HL-60 (cell line): ENCODE measurements at regions not wholly inside any gene's neighbourhood (a gene's known extent, or its start where the extent isn't known, plus 50 kb on each side); places are given as distances from the start of the nearest gene placed in this dataset.

Experiments
- CTCF ChIP-seq: IDR thresholded peaks from one replicate; pipeline ENCODE4 v1.5.1; 2011; ENCODE audit warnings: low read length, control low read depth, inconsistent platforms; ENCODE audit not compliant: insufficient read depth
- POLR2AphosphoS5 ChIP-seq: IDR thresholded peaks from 2 replicates; pipeline ENCODE4 v1.6.1; 2012; ENCODE audit warnings: low read depth
- TF ChIP-seq, protein P1 (sequence below): IDR thresholded peaks from 2 replicates; pipeline ENCODE4 v1.6.1; 2012; ENCODE audit warnings: low read depth; ENCODE audit not compliant: insufficient replicate concordance

DNA sequence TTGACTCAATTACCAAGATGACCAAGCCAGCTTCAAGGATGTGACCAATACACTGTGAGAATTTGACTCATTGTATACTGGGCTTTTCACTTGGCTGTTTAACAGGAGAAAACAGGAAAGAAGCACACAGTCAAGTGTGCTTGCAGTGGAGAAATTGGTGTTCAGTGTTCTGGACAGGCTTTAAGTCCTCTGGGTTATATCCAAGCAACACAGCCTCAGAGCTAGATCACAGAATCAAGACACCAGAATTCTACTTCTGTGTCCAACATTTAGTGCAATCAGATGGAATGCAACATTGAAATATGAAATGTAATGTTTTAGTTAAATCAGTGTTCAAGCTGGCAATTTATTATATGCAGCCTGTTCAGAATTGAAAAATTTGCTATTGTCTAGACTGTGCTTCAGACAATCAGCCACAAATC is 694.4 kb downstream of the LTN1 start:
- TF ChIP-seq CTCF, result no peak
- TF ChIP-seq, protein P1, sequence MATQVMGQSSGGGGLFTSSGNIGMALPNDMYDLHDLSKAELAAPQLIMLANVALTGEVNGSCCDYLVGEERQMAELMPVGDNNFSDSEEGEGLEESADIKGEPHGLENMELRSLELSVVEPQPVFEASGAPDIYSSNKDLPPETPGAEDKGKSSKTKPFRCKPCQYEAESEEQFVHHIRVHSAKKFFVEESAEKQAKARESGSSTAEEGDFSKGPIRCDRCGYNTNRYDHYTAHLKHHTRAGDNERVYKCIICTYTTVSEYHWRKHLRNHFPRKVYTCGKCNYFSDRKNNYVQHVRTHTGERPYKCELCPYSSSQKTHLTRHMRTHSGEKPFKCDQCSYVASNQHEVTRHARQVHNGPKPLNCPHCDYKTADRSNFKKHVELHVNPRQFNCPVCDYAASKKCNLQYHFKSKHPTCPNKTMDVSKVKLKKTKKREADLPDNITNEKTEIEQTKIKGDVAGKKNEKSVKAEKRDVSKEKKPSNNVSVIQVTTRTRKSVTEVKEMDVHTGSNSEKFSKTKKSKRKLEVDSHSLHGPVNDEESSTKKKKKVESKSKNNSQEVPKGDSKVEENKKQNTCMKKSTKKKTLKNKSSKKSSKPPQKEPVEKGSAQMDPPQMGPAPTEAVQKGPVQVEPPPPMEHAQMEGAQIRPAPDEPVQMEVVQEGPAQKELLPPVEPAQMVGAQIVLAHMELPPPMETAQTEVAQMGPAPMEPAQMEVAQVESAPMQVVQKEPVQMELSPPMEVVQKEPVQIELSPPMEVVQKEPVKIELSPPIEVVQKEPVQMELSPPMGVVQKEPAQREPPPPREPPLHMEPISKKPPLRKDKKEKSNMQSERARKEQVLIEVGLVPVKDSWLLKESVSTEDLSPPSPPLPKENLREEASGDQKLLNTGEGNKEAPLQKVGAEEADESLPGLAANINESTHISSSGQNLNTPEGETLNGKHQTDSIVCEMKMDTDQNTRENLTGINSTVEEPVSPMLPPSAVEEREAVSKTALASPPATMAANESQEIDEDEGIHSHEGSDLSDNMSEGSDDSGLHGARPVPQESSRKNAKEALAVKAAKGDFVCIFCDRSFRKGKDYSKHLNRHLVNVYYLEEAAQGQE, result no peak
- TF ChIP-seq POLR2AphosphoS5, result no peak
